Coronary artery (tissue), 2 donors: ENCODE measurements at regions not wholly inside any gene's neighbourhood (a gene's known extent, or its start where the extent isn't known, plus 50 kb on each side); places are given as distances from the start of the nearest gene placed in this dataset.

Experiments used
- DNase-seq: peaks from one replicate; pipeline ENCODE4 v3.0.0-alpha.2; 2017; ENCODE audit warnings: low spot score
- H3K27ac ChIP-seq, 2 donors: fragments of 200-600 bp; sonication (generic); one replicate each; pipeline ENCODE4 v1.5.1; 2016 to 2019
- H3K4me3 ChIP-seq: fragments of 200-600 bp; sonication (generic); 2 replicates; pipeline ENCODE4 v1.5.1; 2016; ENCODE audit warnings: mild to moderate bottlenecking, moderate library complexity
- TF ChIP-seq, protein P1 (sequence below): fragments of 200-600 bp; sonication (generic); IDR thresholded peaks from one replicate; pipeline ENCODE4 v1.5.1; 2019; ENCODE audit warnings: antibody characterized with exemption

DNA sequence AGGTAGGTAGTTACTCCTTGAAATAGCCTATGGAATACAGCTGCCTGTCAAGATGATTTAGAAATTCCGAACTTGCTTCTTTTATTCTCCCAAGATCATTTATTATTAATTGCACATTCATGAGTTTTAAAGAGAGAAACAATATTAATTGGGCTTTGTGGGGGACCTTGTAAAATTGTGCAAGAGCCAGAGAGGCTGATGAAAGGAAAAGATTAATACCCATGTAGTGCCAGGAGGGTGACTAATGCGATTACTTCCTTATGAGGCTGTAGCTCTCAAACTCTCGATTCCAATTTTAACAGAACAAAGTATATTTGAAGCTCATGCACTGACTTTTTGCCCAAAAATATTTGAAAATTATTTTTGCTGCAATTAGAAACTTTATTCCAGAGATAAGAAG, 423.8 kb upstream of the ID4 start:
- DNase-seq = no peak
- TF ChIP-seq, protein P1, sequence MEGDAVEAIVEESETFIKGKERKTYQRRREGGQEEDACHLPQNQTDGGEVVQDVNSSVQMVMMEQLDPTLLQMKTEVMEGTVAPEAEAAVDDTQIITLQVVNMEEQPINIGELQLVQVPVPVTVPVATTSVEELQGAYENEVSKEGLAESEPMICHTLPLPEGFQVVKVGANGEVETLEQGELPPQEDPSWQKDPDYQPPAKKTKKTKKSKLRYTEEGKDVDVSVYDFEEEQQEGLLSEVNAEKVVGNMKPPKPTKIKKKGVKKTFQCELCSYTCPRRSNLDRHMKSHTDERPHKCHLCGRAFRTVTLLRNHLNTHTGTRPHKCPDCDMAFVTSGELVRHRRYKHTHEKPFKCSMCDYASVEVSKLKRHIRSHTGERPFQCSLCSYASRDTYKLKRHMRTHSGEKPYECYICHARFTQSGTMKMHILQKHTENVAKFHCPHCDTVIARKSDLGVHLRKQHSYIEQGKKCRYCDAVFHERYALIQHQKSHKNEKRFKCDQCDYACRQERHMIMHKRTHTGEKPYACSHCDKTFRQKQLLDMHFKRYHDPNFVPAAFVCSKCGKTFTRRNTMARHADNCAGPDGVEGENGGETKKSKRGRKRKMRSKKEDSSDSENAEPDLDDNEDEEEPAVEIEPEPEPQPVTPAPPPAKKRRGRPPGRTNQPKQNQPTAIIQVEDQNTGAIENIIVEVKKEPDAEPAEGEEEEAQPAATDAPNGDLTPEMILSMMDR = no peak
- H3K27ac ChIP-seq = no peak overlapping the region
- H3K4me3 ChIP-seq = no peak overlapping the region

DNA sequence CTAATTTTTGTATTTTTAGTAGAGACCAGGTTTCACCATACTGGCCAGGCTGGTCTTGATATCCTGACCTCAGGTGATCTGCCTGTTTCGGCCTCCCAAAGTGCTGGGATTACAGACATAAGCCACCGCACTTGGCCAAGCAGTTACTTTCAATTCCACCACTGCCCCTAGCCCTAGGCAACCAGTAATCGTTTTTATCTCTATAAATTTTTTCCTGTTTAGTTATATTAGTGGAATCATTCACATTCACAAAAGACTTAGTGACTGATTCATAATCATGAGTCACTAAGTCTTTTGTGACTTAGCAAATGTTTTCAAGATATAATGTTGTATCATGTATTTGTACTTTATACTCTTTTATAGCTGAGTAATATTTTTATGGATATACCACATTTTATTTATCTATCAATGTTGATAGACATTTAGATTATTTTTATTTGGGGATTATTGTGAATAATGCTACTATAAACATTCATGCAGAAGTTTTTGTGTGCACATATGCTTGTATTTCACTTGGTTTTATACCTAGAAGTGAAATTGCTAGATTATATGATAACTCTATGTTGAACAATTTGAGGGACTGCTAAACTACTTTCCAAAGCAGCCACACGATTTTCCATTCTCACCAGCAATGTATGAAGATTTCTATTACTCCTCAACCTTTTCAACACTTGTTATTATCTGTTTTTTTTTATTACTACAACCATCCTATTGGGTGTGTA, 421.4 kb upstream of the ID4 start:
- TF ChIP-seq, protein P1 = no peak
- no peak for DNase-seq
- no peak overlapping the region for H3K27ac ChIP-seq
- H3K4me3 ChIP-seq = no peak overlapping the region

DNA sequence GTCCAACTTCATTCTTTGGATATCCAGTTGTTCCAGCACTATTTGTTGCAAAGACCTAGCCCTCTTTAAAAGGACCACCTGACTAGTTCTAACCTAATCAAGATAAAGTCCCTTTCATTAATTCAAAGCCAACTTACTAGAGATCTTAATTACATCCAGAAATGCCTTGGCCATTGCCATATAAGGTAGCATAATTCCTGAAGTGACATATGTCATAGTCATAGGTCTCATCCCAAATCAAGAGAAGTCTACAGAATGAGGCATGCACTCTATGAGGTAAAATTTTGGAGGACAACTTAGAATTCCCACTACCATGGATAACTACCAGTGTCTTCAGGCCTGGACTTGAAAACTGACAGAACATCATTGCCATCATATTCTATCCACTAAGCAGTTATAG, 420.4 kb upstream of the ID4 start:
- DNase-seq = no peak
- Histone ChIP-seq H3K27ac (no peak overlapping the region), H3K4me3 (no peak overlapping the region)
- TF ChIP-seq, protein P1 = no peak

DNA sequence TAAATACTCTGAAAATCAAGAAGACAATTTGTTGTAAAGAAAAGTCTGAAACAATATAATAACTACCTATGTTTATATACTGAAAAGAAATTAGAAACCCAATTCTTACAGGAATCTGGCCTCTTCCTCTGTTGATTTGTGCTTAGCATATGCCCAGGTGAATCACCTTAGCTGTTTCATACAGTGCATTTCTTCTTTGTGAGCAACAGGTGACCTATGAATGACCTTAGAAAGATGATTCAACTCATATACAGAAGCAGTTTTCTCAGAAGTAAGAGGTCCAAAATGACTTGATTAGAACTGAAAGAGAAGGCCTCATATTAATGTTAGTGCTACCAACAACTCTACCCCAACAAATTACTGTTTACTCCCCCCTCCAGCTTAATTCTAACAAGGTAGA, 419.5 kb upstream of the ID4 start:
- Histone ChIP-seq H3K4me3 (no peak overlapping the region), H3K27ac (no peak overlapping the region)
- DNase-seq = no peak
- TF ChIP-seq, protein P1 = no peak

DNA sequence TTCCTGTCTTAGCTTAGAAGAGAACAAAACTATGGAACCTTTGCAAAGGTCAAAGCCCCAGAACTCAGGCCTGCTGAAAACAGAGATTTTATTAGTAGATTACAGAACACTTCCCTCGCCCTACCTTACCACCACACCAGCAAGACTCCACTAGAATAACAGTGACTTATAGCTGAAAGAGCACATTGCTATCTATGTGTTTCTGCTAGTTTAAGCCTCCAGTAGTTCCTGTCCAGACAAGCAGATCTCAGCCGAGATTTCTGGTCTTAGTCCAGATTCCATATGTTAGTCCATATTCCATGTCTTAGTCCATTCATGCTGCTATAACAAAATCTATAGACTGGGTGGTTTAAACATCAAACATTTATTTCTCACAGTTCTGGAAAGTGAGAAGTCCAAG, 412.3 kb upstream of the ID4 start:
- TF ChIP-seq, protein P1 = no peak
- Histone ChIP-seq H3K4me3 (no peak overlapping the region), H3K27ac (no peak overlapping the region)
- no peak for DNase-seq

DNA sequence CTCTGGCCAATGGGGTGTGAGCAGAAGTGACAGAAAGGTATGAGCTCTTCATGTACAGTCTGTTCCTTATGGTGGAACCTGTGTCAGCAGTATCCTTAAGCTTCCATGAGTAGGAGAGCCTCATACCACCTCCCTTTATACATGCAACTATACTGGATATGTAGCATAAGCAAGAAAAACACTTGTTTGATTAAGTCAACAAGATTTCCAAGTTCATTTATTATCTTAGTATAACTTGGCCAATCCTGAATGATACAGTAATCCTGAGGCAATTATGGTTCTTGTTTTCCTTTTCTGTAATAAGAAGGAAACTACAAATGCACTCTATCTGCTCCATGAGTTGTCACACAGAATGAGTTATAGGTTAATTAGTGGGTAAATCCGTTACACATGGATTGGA, 409.6 kb upstream of the ID4 start:
- TF ChIP-seq, protein P1 = no peak
- no peak overlapping the region for H3K27ac ChIP-seq
- DNase-seq = no peak
- no peak overlapping the region for H3K4me3 ChIP-seq

DNA sequence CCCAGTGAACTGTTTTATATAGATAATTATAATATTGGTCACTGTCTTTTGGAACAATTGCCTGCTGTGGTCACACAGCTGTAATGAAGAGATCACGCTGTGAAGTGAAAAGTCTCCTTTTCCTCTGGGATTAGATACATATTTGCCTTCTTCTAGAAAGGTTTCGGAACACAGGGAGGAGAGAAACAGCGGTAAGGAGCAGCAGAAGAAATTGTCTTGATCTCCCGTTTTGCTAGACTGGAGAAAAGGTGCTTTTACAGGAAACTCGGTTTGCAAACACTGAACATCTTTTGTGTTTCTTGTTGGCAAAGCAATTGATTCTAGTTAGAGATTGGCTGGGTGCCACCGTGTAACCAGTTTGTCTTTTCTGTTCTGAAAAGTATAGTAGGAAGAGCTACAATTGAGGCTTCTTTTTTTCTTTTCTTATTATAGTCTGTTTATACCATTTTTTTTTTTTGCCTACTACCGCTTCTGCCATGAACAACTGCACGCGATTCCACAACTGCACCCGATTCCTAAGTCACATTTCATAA, 404.1 kb upstream of the ID4 start:
- H3K27ac ChIP-seq = no peak overlapping the region
- TF ChIP-seq, protein P1 = no peak
- no peak for DNase-seq
- H3K4me3 ChIP-seq = no peak overlapping the region
